ENCODE measurements at regions not wholly inside any gene's neighbourhood (a gene's known extent, or its start where the extent isn't known, plus 50 kb on each side); places are given as distances from the start of the nearest gene placed in this dataset.
"Not testable (repeated sequence)": the region's sequence is repeated elsewhere in the genome, so short reads cannot be mapped to it uniquely, and the experiment has no call there.

GRCh38 chr5:10031817-10032216 is 217.9 kb downstream of the ATPSCKMT start:
- no peak overlapping the region for H3K4me3 ChIP-seq (ENCODE audit: low read depth in 1 of 5, low read length in 5 of 5)
- H3K9ac ChIP-seq (ENCODE audit: low read length in 5 of 5), result no peak overlapping the region
- no peak overlapping the region for H3K27ac ChIP-seq (ENCODE audit: low read depth, low read length)

DNA sequence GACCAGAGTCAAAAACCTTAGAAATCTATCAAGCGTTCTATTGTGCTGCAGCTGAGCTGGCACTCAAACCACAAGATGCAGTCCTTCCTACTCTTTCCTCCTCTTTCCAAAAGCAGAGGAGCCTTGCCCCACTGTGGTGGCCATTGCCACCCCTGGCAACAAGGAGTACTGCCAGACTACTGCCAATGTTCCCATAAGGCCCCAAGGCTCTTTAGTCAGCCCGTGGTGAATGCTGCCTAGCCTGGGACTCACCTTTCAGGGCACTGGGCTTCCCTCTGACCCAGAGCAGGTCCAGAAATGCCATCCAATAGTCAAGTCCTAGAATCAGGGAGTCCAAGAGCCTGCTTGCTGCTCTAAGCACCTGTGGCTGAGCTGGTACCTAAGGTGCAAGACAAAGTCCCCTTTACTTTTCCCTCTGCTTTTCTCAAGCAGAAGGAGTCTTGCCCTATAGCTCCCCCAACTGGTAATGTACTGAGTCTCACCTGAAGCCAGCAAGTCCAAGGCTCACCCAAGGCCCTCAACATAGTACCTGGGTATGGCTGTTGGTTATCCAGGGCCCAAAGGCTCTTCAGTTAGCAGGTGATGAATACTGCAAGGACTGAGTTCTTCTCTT is 219.4 kb downstream of the ATPSCKMT start:
- H3K4me3 ChIP-seq (ENCODE audit: low read depth in 1 of 5, low read length in 5 of 5), result no peak overlapping the region
- H3K36me3 ChIP-seq (ENCODE audit: control insufficient read depth in 5 of 5, insufficient read depth in 5 of 5, low read length in 5 of 5), result no peaks in the 10 kb centered on the region
- H3K4me1 ChIP-seq (ENCODE audit: control insufficient read depth in 5 of 5, insufficient read depth in 5 of 5, low read length in 5 of 5), result no peaks in the 10 kb centered on the region
- H3K9ac ChIP-seq (ENCODE audit: low read length in 5 of 5), result no peak overlapping the region
- peaks cover 0 to 10% (median 4%) of the 10 kb centered on the region in 5 donors for H3K9me3 ChIP-seq (ENCODE audit: control insufficient read depth in 5 of 5, low read length in 5 of 5)
- H3K27me3 ChIP-seq (ENCODE audit: control insufficient read depth in 5 of 5, insufficient read depth in 4 of 5, low read length in 5 of 5), result no peaks in the 10 kb centered on the region
- H3K27ac ChIP-seq (ENCODE audit: low read depth, low read length), result no peak overlapping the region

More at GRCh38 chr5:10031817-10032216, 217.9 kb downstream of the ATPSCKMT start:
- Histone ChIP-seq H3K27me3 (ENCODE audit: control insufficient read depth in 5 of 5, insufficient read depth in 4 of 5, low read length in 5 of 5) (no peaks in the 10 kb centered on the region), H3K4me1 (ENCODE audit: control insufficient read depth in 5 of 5, insufficient read depth in 5 of 5, low read length in 5 of 5) (no peaks in the 10 kb centered on the region), H3K9me3 (ENCODE audit: control insufficient read depth in 5 of 5, low read length in 5 of 5) (peaks cover 0 to 4% (median 3%) of the 10 kb centered on the region in 5 donors), H3K36me3 (ENCODE audit: control insufficient read depth in 5 of 5, insufficient read depth in 5 of 5, low read length in 5 of 5) (no peaks in the 10 kb centered on the region)

DNA sequence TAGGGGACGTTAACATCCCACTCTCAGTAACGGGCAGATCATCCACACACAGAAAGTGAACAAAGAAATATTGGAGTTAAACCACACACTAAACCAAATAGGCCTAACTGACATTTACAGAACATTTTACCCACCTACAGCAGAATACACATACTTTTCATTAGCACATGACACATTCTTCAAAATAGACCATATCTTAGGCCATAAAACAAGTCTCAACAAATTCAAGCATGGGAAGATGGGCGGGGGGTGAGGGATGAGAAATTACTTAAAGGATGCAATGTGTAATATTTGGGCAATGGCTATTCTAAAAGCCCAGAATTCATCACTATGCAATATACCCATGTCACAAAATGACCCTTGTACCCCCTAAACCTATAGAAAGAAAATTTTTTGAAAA is 226.2 kb downstream of the ATPSCKMT start:
- Histone ChIP-seq H3K9ac (ENCODE audit: low read length in 5 of 5) (no peak overlapping the region), H3K4me1 (ENCODE audit: control insufficient read depth in 5 of 5, insufficient read depth in 5 of 5, low read length in 5 of 5) (no peaks in the 10 kb centered on the region), H3K27ac (ENCODE audit: low read depth, low read length) (no peak overlapping the region), H3K4me3 (ENCODE audit: low read depth in 1 of 5, low read length in 5 of 5) (no peak overlapping the region), H3K27me3 (ENCODE audit: control insufficient read depth in 5 of 5, insufficient read depth in 4 of 5, low read length in 5 of 5) (no peaks in the 10 kb centered on the region), H3K36me3 (ENCODE audit: control insufficient read depth in 5 of 5, insufficient read depth in 5 of 5, low read length in 5 of 5) (no peaks in the 10 kb centered on the region), H3K9me3 (ENCODE audit: control insufficient read depth in 5 of 5, low read length in 5 of 5) (peaks cover 0 to 18% (median 6%) of the 10 kb centered on the region in 5 donors)

GRCh38 chr5:10021248-10021647 is 228.4 kb downstream of the ATPSCKMT start:
- Histone ChIP-seq H3K9ac (ENCODE audit: low read length in 5 of 5) (no peak overlapping the region), H3K27me3 (ENCODE audit: control insufficient read depth in 5 of 5, insufficient read depth in 4 of 5, low read length in 5 of 5) (no peaks in the 10 kb centered on the region), H3K4me3 (ENCODE audit: low read depth in 1 of 5, low read length in 5 of 5) (no peak overlapping the region), H3K36me3 (ENCODE audit: control insufficient read depth in 5 of 5, insufficient read depth in 5 of 5, low read length in 5 of 5) (no peaks in the 10 kb centered on the region), H3K4me1 (ENCODE audit: control insufficient read depth in 5 of 5, insufficient read depth in 5 of 5, low read length in 5 of 5) (no peaks in the 10 kb centered on the region), H3K27ac (ENCODE audit: low read depth, low read length) (no peak overlapping the region), H3K9me3 (ENCODE audit: control insufficient read depth in 5 of 5, low read length in 5 of 5) (peaks cover 0 to 18% (median 5%) of the 10 kb centered on the region in 5 donors)

DNA sequence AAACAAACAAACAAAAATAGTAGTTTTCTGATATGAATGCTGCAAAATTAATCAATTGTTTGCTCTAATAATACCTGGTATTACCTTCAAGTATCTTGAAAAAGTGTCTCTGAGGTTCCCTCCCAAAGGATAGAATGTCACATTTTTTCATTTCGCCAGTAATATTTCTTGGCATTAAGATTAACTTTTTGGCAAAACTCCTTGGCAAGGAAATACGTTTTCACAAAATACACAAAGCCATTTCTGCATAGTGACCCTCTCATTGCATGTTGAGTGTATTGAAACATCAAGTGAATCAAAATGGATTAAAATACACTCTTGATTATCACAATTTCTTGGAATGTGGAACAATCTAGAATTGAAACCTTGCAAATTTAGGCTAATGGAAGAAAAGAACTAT is 230.5 kb downstream of the ATPSCKMT start:
- Histone ChIP-seq H3K4me3 (ENCODE audit: low read depth in 1 of 5, low read length in 5 of 5) (no peak overlapping the region), H3K27ac (ENCODE audit: low read depth, low read length) (no peak overlapping the region), H3K36me3 (ENCODE audit: control insufficient read depth in 5 of 5, insufficient read depth in 5 of 5, low read length in 5 of 5) (no peaks in the 10 kb centered on the region), H3K27me3 (ENCODE audit: control insufficient read depth in 5 of 5, insufficient read depth in 4 of 5, low read length in 5 of 5) (no peaks in the 10 kb centered on the region), H3K9ac (ENCODE audit: low read length in 5 of 5) (no peak overlapping the region), H3K4me1 (ENCODE audit: control insufficient read depth in 5 of 5, insufficient read depth in 5 of 5, low read length in 5 of 5) (no peaks in the 10 kb centered on the region), H3K9me3 (ENCODE audit: control insufficient read depth in 5 of 5, low read length in 5 of 5) (peaks cover 0 to 14% (median 5%) of the 10 kb centered on the region in 5 donors)

DNA sequence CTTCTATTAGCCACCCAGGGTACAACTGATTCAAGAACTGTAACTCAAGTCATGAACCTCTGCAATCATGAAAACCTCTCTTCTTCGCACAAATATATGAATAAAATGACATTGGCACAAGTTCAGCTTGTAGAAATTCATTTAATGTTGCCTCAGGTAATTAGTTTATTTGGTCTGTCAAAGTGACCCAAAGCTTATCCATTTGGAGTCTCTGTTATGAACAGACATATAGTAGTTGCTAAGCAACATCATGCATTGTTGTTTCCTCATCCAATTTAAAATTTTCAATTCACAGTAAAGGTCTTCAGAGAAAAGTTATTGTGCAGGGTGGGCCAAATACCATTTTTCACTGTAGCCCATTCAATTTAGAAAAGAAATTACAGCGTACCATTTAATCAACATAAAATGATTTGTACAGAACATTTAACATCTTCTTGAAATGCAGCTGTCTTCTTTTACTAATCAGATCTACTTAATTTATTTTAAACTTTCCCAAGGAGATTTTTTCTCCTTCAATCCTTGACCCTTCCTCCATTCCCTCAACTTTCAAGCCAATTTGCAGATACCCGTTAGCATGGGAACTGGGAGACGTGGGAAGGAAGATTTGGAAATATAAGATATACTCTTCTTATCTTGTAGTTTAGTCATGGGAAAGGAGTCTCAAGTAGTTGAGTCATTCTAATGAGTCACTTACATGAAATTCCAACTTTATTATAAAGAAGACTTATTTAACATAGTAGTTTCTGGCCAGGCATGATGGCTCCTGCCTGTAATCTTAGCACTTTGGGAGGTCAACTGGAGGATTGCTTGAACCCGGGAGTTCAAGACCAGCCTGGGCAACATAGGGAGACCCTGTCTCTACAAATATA is 231.3 kb downstream of the ATPSCKMT start:
- no peak overlapping the region for H3K4me3 ChIP-seq (ENCODE audit: low read depth in 1 of 5, low read length in 5 of 5)
- H3K27me3 ChIP-seq (ENCODE audit: control insufficient read depth in 5 of 5, insufficient read depth in 4 of 5, low read length in 5 of 5), result no peaks in the 10 kb centered on the region
- H3K9me3 ChIP-seq (ENCODE audit: control insufficient read depth in 5 of 5, low read length in 5 of 5), result peaks cover 0 to 12% (median 4%) of the 10 kb centered on the region in 5 donors
- H3K9ac ChIP-seq (ENCODE audit: low read length in 5 of 5), result no peak overlapping the region
- no peaks in the 10 kb centered on the region for H3K4me1 ChIP-seq (ENCODE audit: control insufficient read depth in 5 of 5, insufficient read depth in 5 of 5, low read length in 5 of 5)
- H3K27ac ChIP-seq (ENCODE audit: low read depth, low read length), result no peak overlapping the region
- no peaks in the 10 kb centered on the region for H3K36me3 ChIP-seq (ENCODE audit: control insufficient read depth in 5 of 5, insufficient read depth in 5 of 5, low read length in 5 of 5)

- no peaks in the 10 kb centered on the region for H3K4me1 ChIP-seq (ENCODE audit: control insufficient read depth in 5 of 5, insufficient read depth in 5 of 5, low read length in 5 of 5)
- no peak overlapping the region for H3K27ac ChIP-seq (ENCODE audit: low read depth, low read length)
Measured at GRCh38 chr5:10017786-10018185, 231.9 kb downstream of the ATPSCKMT start.

DNA sequence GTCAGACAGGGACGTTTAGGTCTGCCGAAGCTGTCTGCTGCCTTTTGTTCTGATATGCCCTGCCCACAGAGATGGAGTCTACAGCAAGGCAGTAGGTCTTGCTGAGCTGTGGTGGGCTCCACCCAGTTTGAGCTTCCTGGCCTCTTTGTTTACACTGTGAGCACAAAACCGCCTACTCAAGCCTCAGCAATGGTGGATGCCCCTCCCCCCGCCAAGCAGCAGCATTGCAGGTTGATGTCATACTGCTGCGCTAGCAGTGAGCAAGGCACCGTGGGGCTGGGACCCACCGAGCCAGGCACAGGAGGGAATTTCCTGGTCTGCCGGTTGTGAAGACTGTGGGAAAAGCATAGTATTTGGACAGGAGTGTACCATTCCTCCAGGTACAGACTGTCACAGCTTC is 233.1 kb downstream of the ATPSCKMT start:
- H3K36me3 ChIP-seq (ENCODE audit: control insufficient read depth in 5 of 5, insufficient read depth in 5 of 5, low read length in 5 of 5); H3K27me3 ChIP-seq (ENCODE audit: control insufficient read depth in 5 of 5, insufficient read depth in 4 of 5, low read length in 5 of 5); H3K27ac ChIP-seq (ENCODE audit: low read depth, low read length); H3K9me3 ChIP-seq (ENCODE audit: control insufficient read depth in 5 of 5, low read length in 5 of 5); H3K4me3 ChIP-seq (ENCODE audit: low read depth in 1 of 5, low read length in 5 of 5); H3K9ac ChIP-seq (ENCODE audit: low read length in 5 of 5); H3K4me1 ChIP-seq (ENCODE audit: control insufficient read depth in 5 of 5, insufficient read depth in 5 of 5, low read length in 5 of 5): not testable (repeated sequence)

More at GRCh38 chr5:10017786-10018185, 231.9 kb downstream of the ATPSCKMT start:
- Histone ChIP-seq H3K4me3 (ENCODE audit: low read depth in 1 of 5, low read length in 5 of 5) (no peak overlapping the region), H3K36me3 (ENCODE audit: control insufficient read depth in 5 of 5, insufficient read depth in 5 of 5, low read length in 5 of 5) (no peaks in the 10 kb centered on the region), H3K9me3 (ENCODE audit: control insufficient read depth in 5 of 5, low read length in 5 of 5) (peaks cover 0 to 11% (median 2%) of the 10 kb centered on the region in 5 donors), H3K27me3 (ENCODE audit: control insufficient read depth in 5 of 5, insufficient read depth in 4 of 5, low read length in 5 of 5) (no peaks in the 10 kb centered on the region), H3K9ac (ENCODE audit: low read length in 5 of 5) (no peak overlapping the region)

DNA sequence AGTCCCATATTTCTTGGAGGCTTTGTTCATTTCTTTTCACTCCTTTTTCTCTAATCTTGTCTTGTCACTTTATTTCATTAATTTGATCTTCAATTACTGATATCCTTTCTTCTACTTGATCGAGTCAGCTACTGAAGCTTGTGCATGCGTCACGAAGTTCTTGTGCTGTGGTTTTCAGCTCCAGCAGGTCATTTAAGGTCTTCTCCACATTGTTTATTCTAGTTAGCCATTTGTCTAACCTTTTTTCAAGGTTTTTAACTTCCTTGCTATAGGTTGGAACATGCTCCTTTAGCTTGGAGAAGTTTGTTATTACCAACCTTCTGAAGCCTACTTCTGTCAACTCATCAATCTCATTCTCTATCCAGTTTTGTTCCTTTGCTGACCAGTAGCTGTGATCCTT is 234.0 kb downstream of the ATPSCKMT start:
- H3K9me3 ChIP-seq (ENCODE audit: control insufficient read depth in 5 of 5, low read length in 5 of 5), result not testable (repeated sequence)

DNA sequence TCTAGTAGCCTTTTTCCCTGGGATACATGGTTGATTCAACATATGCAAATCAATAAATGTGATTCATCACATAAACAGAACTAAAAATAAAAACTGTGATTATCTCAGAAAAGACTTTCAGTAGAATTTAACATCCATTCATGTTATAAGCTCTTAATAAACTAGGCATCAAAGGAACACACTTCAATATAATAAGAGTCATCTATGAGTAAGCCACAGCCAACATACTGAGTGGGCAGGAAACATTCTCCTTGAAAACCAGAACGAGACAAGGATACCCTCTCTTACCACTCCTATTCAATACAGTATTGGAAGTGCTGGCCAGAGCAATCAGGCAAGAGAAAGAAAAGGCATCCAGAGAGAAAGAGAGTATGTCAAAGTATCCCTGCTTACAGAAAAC is 239.9 kb downstream of the ATPSCKMT start:
- Histone ChIP-seq H3K9me3 (ENCODE audit: control insufficient read depth in 5 of 5, low read length in 5 of 5) (no peaks in the 10 kb centered on the region), H3K4me3 (ENCODE audit: low read depth in 1 of 5, low read length in 5 of 5) (no peak overlapping the region), H3K4me1 (ENCODE audit: control insufficient read depth in 5 of 5, insufficient read depth in 5 of 5, low read length in 5 of 5) (no peaks in the 10 kb centered on the region), H3K27ac (ENCODE audit: low read depth, low read length) (no peak overlapping the region), H3K36me3 (ENCODE audit: control insufficient read depth in 5 of 5, insufficient read depth in 5 of 5, low read length in 5 of 5) (no peaks in the 10 kb centered on the region), H3K27me3 (ENCODE audit: control insufficient read depth in 5 of 5, insufficient read depth in 4 of 5, low read length in 5 of 5) (no peaks in the 10 kb centered on the region), H3K9ac (ENCODE audit: low read length in 5 of 5) (no peak overlapping the region)

More for the DNA sequence above, 234.0 kb downstream of the ATPSCKMT start:
- not testable (repeated sequence) for H3K36me3 ChIP-seq (ENCODE audit: control insufficient read depth in 5 of 5, insufficient read depth in 5 of 5, low read length in 5 of 5); H3K27me3 ChIP-seq (ENCODE audit: control insufficient read depth in 5 of 5, insufficient read depth in 4 of 5, low read length in 5 of 5); H3K27ac ChIP-seq (ENCODE audit: low read depth, low read length); H3K9ac ChIP-seq (ENCODE audit: low read length in 5 of 5); H3K4me1 ChIP-seq (ENCODE audit: control insufficient read depth in 5 of 5, insufficient read depth in 5 of 5, low read length in 5 of 5); H3K4me3 ChIP-seq (ENCODE audit: low read depth in 1 of 5, low read length in 5 of 5)

All from subcutaneous abdominal adipose tissue (tissue), 5 donors.